OCI-LY7 (cell line): ENCODE measurements at regions not wholly inside any gene's neighbourhood (a gene's known extent, or its start where the extent isn't known, plus 50 kb on each side); places are given as distances from the start of the nearest gene placed in this dataset.

Source experiments
- BruUV-seq: library from RNA; stranded (reverse); fragments of 400-500 nt; replicated peaks from 2 replicates; lab custom pipeline; 2021; lab: Mats Ljungman, UMichigan
- CTCF ChIA-PET: fragments of 300-600 bp; sonication (Branson Sonifier 250); formaldehyde crosslinking; loops from one replicate; lab custom pipeline; 2022; ENCODE audit warnings: antibody characterized with exemption; ENCODE audit not compliant: unreplicated experiment; lab: Charles Lee
- POLR2A ChIA-PET: fragments of 300-600 bp; sonication (Branson Sonifier 250); formaldehyde crosslinking; loops from one replicate; lab custom pipeline; 2022; ENCODE audit warnings: antibody characterized with exemption; lab: Charles Lee
- DNase-seq: peaks from one replicate; pipeline ENCODE4 v3.0.0-alpha.2; 2015; ENCODE audit warnings: low spot score
- H2AFZ ChIP-seq: fragments of 200-600 bp; sonication (generic), shearing (Covaris generic); 2 replicates; pipeline ENCODE4 v1.6.1; 2014; ENCODE audit warnings: mild to moderate bottlenecking, antibody characterized with exemption, low read length, moderate library complexity
- H3K27ac ChIP-seq: fragments of 200-600 bp; sonication (generic); 2 replicates; pipeline ENCODE4 v1.5.1; 2014; ENCODE audit warnings: mixed run types, low read depth, mild to moderate bottlenecking, moderate library complexity, low read length, inconsistent platforms; ENCODE audit not compliant: poor library complexity, severe bottlenecking
- H3K36me3 ChIP-seq: fragments of 200-600 bp; sonication (generic); 2 replicates; pipeline ENCODE4 v1.6.1; 2014; ENCODE audit warnings: mild to moderate bottlenecking, antibody characterized with exemption, low read length, moderate library complexity, mixed read lengths; ENCODE audit not compliant: insufficient read depth
- H3K4me1 ChIP-seq: fragments of 200-600 bp; sonication (generic); 2 replicates; pipeline ENCODE4 v1.5.1; 2014; ENCODE audit warnings: mild to moderate bottlenecking, low read length; ENCODE audit not compliant: insufficient read depth, poor library complexity, severe bottlenecking
- H3K4me2 ChIP-seq: fragments of 200-600 bp; sonication (generic); 2 replicates; pipeline ENCODE4 v1.6.1; 2014; ENCODE audit warnings: mild to moderate bottlenecking, low read length
- H3K4me3 ChIP-seq: fragments of 200-600 bp; sonication (generic); 2 replicates; pipeline ENCODE4 v1.5.1; 2014; ENCODE audit warnings: mild to moderate bottlenecking, low read depth, low read length; ENCODE audit not compliant: poor library complexity, severe bottlenecking
- H3K79me2 ChIP-seq: fragments of 200-600 bp; sonication (generic); 2 replicates; pipeline ENCODE4 v1.6.1; 2016; ENCODE audit warnings: low read depth, mild to moderate bottlenecking, low read length, moderate library complexity, mixed read lengths; ENCODE audit not compliant: insufficient read depth
- H3K9me2 ChIP-seq: fragments of 200-600 bp; sonication (generic); 2 replicates; pipeline ENCODE4 v1.6.1; 2016; ENCODE audit warnings: mild to moderate bottlenecking, low read length, mixed read lengths; ENCODE audit not compliant: insufficient read depth
- H3K9me3 ChIP-seq: fragments of 200-600 bp; sonication (generic); 2 replicates; pipeline ENCODE4 v1.6.1; 2014; ENCODE audit warnings: mild to moderate bottlenecking, mixed run types, low read length, mixed read lengths
- H4K20me1 ChIP-seq: fragments of 200-600 bp; sonication (generic); 2 replicates; pipeline ENCODE4 v1.6.1; 2014; ENCODE audit warnings: mild to moderate bottlenecking, antibody characterized with exemption, low read length, moderate library complexity, mixed read lengths; ENCODE audit not compliant: insufficient read depth
- EZH2phosphoT487 ChIP-seq: fragments of 200-600 bp; sonication (generic); IDR thresholded peaks from 2 replicates; pipeline ENCODE4 v1.6.1; 2018; ENCODE audit warnings: low read depth, borderline replicate concordance, mild to moderate bottlenecking, mixed run types, antibody characterized with exemption, low read length, moderate library complexity, mixed read lengths
- intact Hi-C: fragments of 100-400 bp; cut with micrococcal nuclease; formaldehyde crosslinking; loops from one replicate; pipeline ENCODE4 v1.10.0; 2022; ENCODE audit not compliant: unreplicated experiment
- TF ChIP-seq, protein P1 (sequence below): fragments of 200-600 bp; sonication (generic); conservative IDR thresholded peaks from 2 replicates; pipeline ENCODE4 v1.5.1; 2014; ENCODE audit warnings: mild to moderate bottlenecking, antibody characterized with exemption, low read length, moderate library complexity, mixed read lengths

DNA sequence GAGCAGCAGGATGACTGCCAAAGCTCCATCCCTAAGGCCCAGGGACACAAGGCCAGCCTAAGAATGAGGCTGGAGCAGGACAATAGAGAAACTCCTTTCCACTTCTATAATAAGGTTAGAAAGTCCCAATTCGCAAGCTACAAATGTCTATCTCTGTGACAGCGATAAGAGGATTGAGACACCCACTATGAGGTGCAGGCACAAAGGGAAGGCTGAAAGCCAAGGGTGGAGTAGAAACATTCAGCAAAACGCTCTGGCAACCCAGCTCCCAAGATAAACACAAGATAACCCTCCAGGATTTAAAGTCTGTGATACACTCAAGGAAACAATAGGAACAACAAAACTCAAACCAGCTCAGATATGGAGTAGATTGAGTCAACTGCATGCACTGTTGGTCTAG is 418.0 kb upstream of the UBE2E3 start:
- BruUV-seq = no TSS peak
- ChIA-PET CTCF (no interaction called here), POLR2A (interaction anchor here (0.7 kb wide), 1 partner anchor 124 kb away, joined by 3 read pairs; no protein-coding TSS in a partner anchor)
- Histone ChIP-seq H4K20me1 (no peaks in the 10 kb centered on the region), H3K9me2 (no peaks in the 10 kb centered on the region), H3K79me2 (no peaks in the 10 kb centered on the region), H3K4me2 (no peak overlapping the region), H3K4me1 (no peaks in the 10 kb centered on the region), H3K27ac (no peak overlapping the region), H3K36me3 (no peaks in the 10 kb centered on the region), H3K9me3 (no peaks in the 10 kb centered on the region), H3K4me3 (no peak overlapping the region), H2AFZ (no peak overlapping the region)
- intact Hi-C loops = no loop called here
- no peak for DNase-seq
- TF ChIP-seq, protein P1, sequence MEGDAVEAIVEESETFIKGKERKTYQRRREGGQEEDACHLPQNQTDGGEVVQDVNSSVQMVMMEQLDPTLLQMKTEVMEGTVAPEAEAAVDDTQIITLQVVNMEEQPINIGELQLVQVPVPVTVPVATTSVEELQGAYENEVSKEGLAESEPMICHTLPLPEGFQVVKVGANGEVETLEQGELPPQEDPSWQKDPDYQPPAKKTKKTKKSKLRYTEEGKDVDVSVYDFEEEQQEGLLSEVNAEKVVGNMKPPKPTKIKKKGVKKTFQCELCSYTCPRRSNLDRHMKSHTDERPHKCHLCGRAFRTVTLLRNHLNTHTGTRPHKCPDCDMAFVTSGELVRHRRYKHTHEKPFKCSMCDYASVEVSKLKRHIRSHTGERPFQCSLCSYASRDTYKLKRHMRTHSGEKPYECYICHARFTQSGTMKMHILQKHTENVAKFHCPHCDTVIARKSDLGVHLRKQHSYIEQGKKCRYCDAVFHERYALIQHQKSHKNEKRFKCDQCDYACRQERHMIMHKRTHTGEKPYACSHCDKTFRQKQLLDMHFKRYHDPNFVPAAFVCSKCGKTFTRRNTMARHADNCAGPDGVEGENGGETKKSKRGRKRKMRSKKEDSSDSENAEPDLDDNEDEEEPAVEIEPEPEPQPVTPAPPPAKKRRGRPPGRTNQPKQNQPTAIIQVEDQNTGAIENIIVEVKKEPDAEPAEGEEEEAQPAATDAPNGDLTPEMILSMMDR = no peak
- TF ChIP-seq EZH2phosphoT487 = no peak

- CTCF ChIA-PET = no interaction called here
- Histone ChIP-seq H3K79me2 (no peaks in the 10 kb centered on the region), H4K20me1 (no peaks in the 10 kb centered on the region), H3K36me3 (no peaks in the 10 kb centered on the region), H3K9me3 (no peaks in the 10 kb centered on the region), H2AFZ (no peak overlapping the region), H3K27ac (no peak overlapping the region), H3K9me2 (no peaks in the 10 kb centered on the region), H3K4me3 (no peak overlapping the region), H3K4me2 (no peak overlapping the region), H3K4me1 (no peaks in the 10 kb centered on the region)
- no TSS peak for BruUV-seq
- POLR2A ChIA-PET = interaction anchor here (0.6 to 1.3 kb wide), 3 partner anchors 13 to 151 kb away, joined by 3 to 4 read pairs (median 3); no protein-coding TSS in a partner anchor
- TF ChIP-seq, protein P1 = no peak
- TF ChIP-seq EZH2phosphoT487 = no peak
- no peak for DNase-seq
- intact Hi-C loops = no loop called here
Measured at GRCh38 chr2:180559771-180560170, 420.6 kb upstream of the UBE2E3 start.

GRCh38 chr2:180559038-180559437 is 421.4 kb upstream of the UBE2E3 start:
- CTCF ChIA-PET = no interaction called here
- Histone ChIP-seq H3K4me3 (no peak overlapping the region), H3K4me1 (no peaks in the 10 kb centered on the region), H3K79me2 (no peaks in the 10 kb centered on the region), H3K9me3 (no peaks in the 10 kb centered on the region), H2AFZ (no peak overlapping the region), H3K36me3 (no peaks in the 10 kb centered on the region), H4K20me1 (no peaks in the 10 kb centered on the region), H3K4me2 (no peak overlapping the region), H3K9me2 (no peaks in the 10 kb centered on the region), H3K27ac (no peak overlapping the region)
- intact Hi-C loops = no loop called here
- DNase-seq = no peak
- TF ChIP-seq, protein P1 = no peak
- TF ChIP-seq EZH2phosphoT487 = no peak
- POLR2A ChIA-PET = interaction anchor here (0.6 to 1.3 kb wide), 2 partner anchors 12 to 150 kb away, joined by 3 to 4 read pairs; no protein-coding TSS in a partner anchor
- no TSS peak for BruUV-seq
